ENCODE measurements at regions not wholly inside any gene's neighbourhood (a gene's known extent, or its start where the extent isn't known, plus 50 kb on each side); places are given as distances from the start of the nearest gene placed in this dataset.

GRCh38 chr11:131228378-131228777, 142.0 kb upstream of the NTM start:
- TF ChIP-seq CTCF (IDR thresholded peaks at IDR 0.05) (no peak), POLR2A (IDR thresholded peaks at IDR 0.05) (no peak)
- no peak overlapping the region for H3K27ac ChIP-seq
- intact Hi-C loops (cut with DNase I) = no loop called here
- WGBS (ENCODE audit: insufficient coverage, low coverage, low lambda C conversion rate, missing lambda C conversion rate) = 21% methylated on average over 2 of the region's 2 CpGs
- no peaks in the 10 kb centered on the region for H3K9me3 ChIP-seq
- H3K4me3 ChIP-seq = no peak overlapping the region
- no peak for DNase-seq
- no peaks in the 10 kb centered on the region for H3K36me3 ChIP-seq
- peaks cover 0 to 9% of the 10 kb centered on the region in 2 donors for H3K27me3 ChIP-seq
- no peak for ATAC-seq
- H3K4me1 ChIP-seq = no peaks in the 10 kb centered on the region

GRCh38 chr11:131229221-131229620, 141.2 kb upstream of the NTM start:
- peaks cover 0 to 9% of the 10 kb centered on the region in 2 donors for H3K27me3 ChIP-seq
- DNase-seq (no peak), ATAC-seq (no peak)
- no peak overlapping the region for H3K27ac ChIP-seq
- intact Hi-C loops (cut with DNase I) = no loop called here
- TF ChIP-seq CTCF (IDR thresholded peaks at IDR 0.05) (no peak), POLR2A (IDR thresholded peaks at IDR 0.05) (no peak)
- no peaks in the 10 kb centered on the region for H3K9me3 ChIP-seq
- WGBS (ENCODE audit: insufficient coverage, low coverage, low lambda C conversion rate, missing lambda C conversion rate) = 14% methylated on average over 1 of the region's 2 CpGs
- no peak overlapping the region for H3K4me3 ChIP-seq
- no peaks in the 10 kb centered on the region for H3K4me1 ChIP-seq
- H3K36me3 ChIP-seq = no peaks in the 10 kb centered on the region

GRCh38 chr11:131231317-131231940, 139.0 kb upstream of the NTM start:
- ATAC-seq (no peak), DNase-seq (no peak)
- H3K36me3 ChIP-seq = no peaks in the 10 kb centered on the region
- TF ChIP-seq POLR2A (IDR thresholded peaks at IDR 0.05) = no peak
- TF ChIP-seq CTCF (IDR thresholded peaks at IDR 0.05) = no peak
- intact Hi-C loops (cut with DNase I) = no loop called here
- no peaks in the 10 kb centered on the region for H3K9me3 ChIP-seq
- 29% methylated on average over 5 of the region's 6 CpGs for WGBS (ENCODE audit: insufficient coverage, low coverage, low lambda C conversion rate, missing lambda C conversion rate)
- no peak overlapping the region for H3K27ac ChIP-seq
- no peak overlapping the region for H3K4me3 ChIP-seq
- no peaks in the 10 kb centered on the region for H3K27me3 ChIP-seq
- H3K4me1 ChIP-seq = no peaks in the 10 kb centered on the region

- no peak for DNase-seq
These were observed 138.2 kb upstream of the NTM start for GRCh38 chr11:131232261-131232660.

More at GRCh38 chr11:131232261-131232660, 138.2 kb upstream of the NTM start:
- H3K4me3 ChIP-seq = no peak overlapping the region
- H3K4me1 ChIP-seq = no peaks in the 10 kb centered on the region
- H3K9me3 ChIP-seq = no peaks in the 10 kb centered on the region
- 52% methylated on average over 4 of the region's 4 CpGs for WGBS (ENCODE audit: insufficient coverage, low coverage, low lambda C conversion rate, missing lambda C conversion rate)
- intact Hi-C loops (cut with DNase I) = no loop called here
- no peaks in the 10 kb centered on the region for H3K27me3 ChIP-seq
- TF ChIP-seq CTCF (IDR thresholded peaks at IDR 0.05) (no peak), POLR2A (IDR thresholded peaks at IDR 0.05) (no peak)
- ATAC-seq = no peak
- H3K36me3 ChIP-seq = no peaks in the 10 kb centered on the region
- no peak overlapping the region for H3K27ac ChIP-seq

Data from right lobe of liver (tissue), 6 donors.